Astrocyte (in vitro differentiated cells and primary cell): ENCODE measurements at regions not wholly inside any gene's neighbourhood (a gene's known extent, or its start where the extent isn't known, plus 50 kb on each side); places are given as distances from the start of the nearest gene placed in this dataset.

Experiments
- EZH2 ChIP-seq: IDR thresholded peaks from 2 replicates; pipeline ENCODE4 v1.6.1; 2012; ENCODE audit warnings: mild to moderate bottlenecking, low read length, inconsistent platforms; ENCODE audit not compliant: insufficient read depth
- TF ChIP-seq, protein P1 (sequence below): IDR thresholded peaks from 2 replicates; pipeline ENCODE4 v1.5.1; 2011; ENCODE audit warnings: low read depth, mild to moderate bottlenecking, inconsistent platforms, low read length, moderate library complexity; ENCODE audit not compliant: insufficient read depth

DNA sequence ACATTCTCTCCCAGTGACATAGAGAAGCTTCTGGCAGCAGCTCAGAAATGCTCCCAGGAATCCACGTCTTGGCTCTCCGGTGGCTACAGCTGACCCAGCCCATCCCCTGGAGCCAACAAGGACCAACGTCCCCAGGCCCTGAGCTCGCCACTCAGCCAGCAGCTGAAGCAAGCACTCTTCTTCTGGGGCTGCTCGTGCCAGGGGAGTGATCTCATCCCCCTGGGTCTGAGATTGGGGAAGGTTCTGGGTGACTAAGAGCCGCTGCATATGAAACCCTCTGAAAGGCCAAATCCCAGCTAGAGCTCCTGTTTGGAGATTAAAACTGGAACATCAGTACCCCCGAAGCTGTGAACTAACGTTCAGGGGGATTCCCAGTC lies 487.9 kb downstream of the NPHP4 start:
- TF ChIP-seq, protein P1, sequence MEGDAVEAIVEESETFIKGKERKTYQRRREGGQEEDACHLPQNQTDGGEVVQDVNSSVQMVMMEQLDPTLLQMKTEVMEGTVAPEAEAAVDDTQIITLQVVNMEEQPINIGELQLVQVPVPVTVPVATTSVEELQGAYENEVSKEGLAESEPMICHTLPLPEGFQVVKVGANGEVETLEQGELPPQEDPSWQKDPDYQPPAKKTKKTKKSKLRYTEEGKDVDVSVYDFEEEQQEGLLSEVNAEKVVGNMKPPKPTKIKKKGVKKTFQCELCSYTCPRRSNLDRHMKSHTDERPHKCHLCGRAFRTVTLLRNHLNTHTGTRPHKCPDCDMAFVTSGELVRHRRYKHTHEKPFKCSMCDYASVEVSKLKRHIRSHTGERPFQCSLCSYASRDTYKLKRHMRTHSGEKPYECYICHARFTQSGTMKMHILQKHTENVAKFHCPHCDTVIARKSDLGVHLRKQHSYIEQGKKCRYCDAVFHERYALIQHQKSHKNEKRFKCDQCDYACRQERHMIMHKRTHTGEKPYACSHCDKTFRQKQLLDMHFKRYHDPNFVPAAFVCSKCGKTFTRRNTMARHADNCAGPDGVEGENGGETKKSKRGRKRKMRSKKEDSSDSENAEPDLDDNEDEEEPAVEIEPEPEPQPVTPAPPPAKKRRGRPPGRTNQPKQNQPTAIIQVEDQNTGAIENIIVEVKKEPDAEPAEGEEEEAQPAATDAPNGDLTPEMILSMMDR, result no peak
- TF ChIP-seq EZH2, result no peak
